Keratinocyte (primary cell): ENCODE measurements at regions not wholly inside any gene's neighbourhood (a gene's known extent, or its start where the extent isn't known, plus 50 kb on each side); places are given as distances from the start of the nearest gene placed in this dataset.

Experiments used
- DNase-seq: peaks from one replicate; pipeline ENCODE4 v3.0.0-alpha.2; 2011; ENCODE audit warnings: low read depth, missing footprints, low spot score
- FAIRE-seq: peaks from 2 replicates; lab custom pipeline; 2011; peaks lifted over from hg19 to GRCh38; lab: Jason Lieb, UNC
- H2AFZ ChIP-seq: 2 replicates; pipeline ENCODE4 v1.6.0; 2012; ENCODE audit warnings: low read length, control low read depth, inconsistent platforms; ENCODE audit not compliant: control insufficient read depth
- H3K27ac ChIP-seq: 2 replicates; pipeline ENCODE4 v1.5.1; 2011; ENCODE audit warnings: low read length; ENCODE audit not compliant: control insufficient read depth, insufficient read depth
- H3K27me3 ChIP-seq: 3 replicates; pipeline ENCODE4 v1.6.0; 2011; ENCODE audit warnings: low read length; ENCODE audit not compliant: control insufficient read depth, insufficient read depth; ENCODE audit errors: extremely low read depth
- H3K36me3 ChIP-seq, 2 experiments: 2 replicates in 1 of 2; 3 replicates in 1 of 2; pipeline ENCODE4 v1.5.1; 2011; ENCODE audit warnings: low read length in 2 of 2, mild to moderate bottlenecking in 1 of 2; ENCODE audit not compliant: control insufficient read depth in 2 of 2, insufficient read depth in 2 of 2; ENCODE audit errors: extremely low read depth in 1 of 2
- H3K4me1 ChIP-seq: 3 replicates; pipeline ENCODE4 v1.5.1; 2011; ENCODE audit warnings: low read length; ENCODE audit not compliant: control insufficient read depth, insufficient read depth; ENCODE audit errors: extremely low read depth
- H3K4me2 ChIP-seq: 3 replicates; pipeline ENCODE4 v1.6.0; 2011; ENCODE audit warnings: low read depth, low read length; ENCODE audit not compliant: control insufficient read depth, insufficient read depth; ENCODE audit errors: extremely low read depth
- H3K4me3 ChIP-seq, 3 experiments: fragments of 200-600 bp in 1 of 3; sonication (generic) in 1 of 3; 2 replicates in 2 of 3; 3 replicates in 1 of 3; pipeline ENCODE4 v1.5.1; 2011 to 2016; ENCODE audit warnings: low read length in 3 of 3, mild to moderate bottlenecking in 3 of 3, control low read depth in 2 of 3, inconsistent platforms in 1 of 3, low read depth in 1 of 3, mixed read lengths in 1 of 3, mixed run types in 1 of 3, moderate library complexity in 1 of 3; ENCODE audit not compliant: control insufficient read depth in 2 of 3, insufficient read depth in 2 of 3; ENCODE audit errors: extremely low read depth in 1 of 3
- H3K79me2 ChIP-seq: 2 replicates; pipeline ENCODE4 v1.6.0; 2012; ENCODE audit warnings: low read length; ENCODE audit not compliant: control insufficient read depth, insufficient read depth
- H3K9ac ChIP-seq: 3 replicates; pipeline ENCODE4 v1.6.0; 2011; ENCODE audit warnings: low read length; ENCODE audit not compliant: control insufficient read depth, insufficient read depth; ENCODE audit errors: extremely low read depth
- H3K9me1 ChIP-seq: 3 replicates; pipeline ENCODE4 v1.6.0; 2011; ENCODE audit warnings: low read length; ENCODE audit not compliant: control insufficient read depth, insufficient read depth; ENCODE audit errors: extremely low read depth
- H3K9me3 ChIP-seq: 2 replicates; pipeline ENCODE4 v1.5.1; 2012; ENCODE audit warnings: low read depth, low read length; ENCODE audit not compliant: control insufficient read depth
- H4K20me1 ChIP-seq: 3 replicates; pipeline ENCODE4 v1.6.0; 2011; ENCODE audit warnings: low read length; ENCODE audit not compliant: control insufficient read depth, insufficient read depth; ENCODE audit errors: extremely low read depth
- CTCF ChIP-seq, 3 experiments: IDR thresholded peaks in 1 of 3; conservative IDR thresholded peaks in 1 of 3; optimal IDR thresholded peaks in 1 of 3; 2 replicates in 2 of 3; 3 replicates in 1 of 3; pipeline versions ENCODE3 to v1.5.1; 2011; ENCODE audit warnings: low read length in 3 of 3, mild to moderate bottlenecking in 3 of 3, moderate library complexity in 2 of 3, control low read depth in 1 of 3, inconsistent platforms in 1 of 3; ENCODE audit not compliant: insufficient read depth in 2 of 3; ENCODE audit errors: extremely low read depth in 1 of 3
- EZH2 ChIP-seq: IDR thresholded peaks from one replicate; pipeline ENCODE4 v1.6.1; 2012; ENCODE audit warnings: inconsistent platforms, mild to moderate bottlenecking, low read length, moderate library complexity
- dilution Hi-C: fragments of 300-500 bp; cut with MboI; formaldehyde crosslinking; loops from one replicate; pipeline ENCODE4 v1.7.0; 2020; ENCODE audit warnings: low sequenced_read_pairs; ENCODE audit not compliant: extremely low pct_ligation_motif_present

GRCh38 chr16:86946981-86947380, 368.6 kb downstream of the FOXL1 start:
- Histone ChIP-seq H3K9me3 (peaks cover 6% of the 10 kb centered on the region), H4K20me1 (no peaks in the 10 kb centered on the region), H2AFZ (no peak overlapping the region), H3K4me2 (no peak overlapping the region), H3K27me3 (peaks cover 4% of the 10 kb centered on the region), H3K4me1 (peaks cover 5% of the 10 kb centered on the region), H3K9ac (no peak overlapping the region), H3K79me2 (no peaks in the 10 kb centered on the region), H3K36me3 (no peaks in the 10 kb centered on the region), H3K27ac (no peak overlapping the region), H3K4me3 (no peak overlapping the region), H3K9me1 (no peaks in the 10 kb centered on the region)
- FAIRE-seq (no peak), DNase-seq (no peak)
- dilution Hi-C loops = no loop called here
- no peak for TF ChIP-seq EZH2
- TF ChIP-seq CTCF (optimal IDR thresholded peaks at IDR 0.05 in 1 of 3, IDR thresholded peaks at IDR 0.05 in 1 of 3, conservative IDR thresholded peaks at IDR 0.05 in 1 of 3; ENCODE audit: extremely low read depth in 1 of 3, insufficient read depth in 2 of 3, low read length in 3 of 3) = no peak

GRCh38 chr16:86948046-86948445, 369.1 kb downstream of the C16orf95 start:
- Histone ChIP-seq H3K9me3 (peaks cover 6% of the 10 kb centered on the region), H3K27me3 (peaks cover 4% of the 10 kb centered on the region), H3K9ac (no peak overlapping the region), H4K20me1 (no peaks in the 10 kb centered on the region), H3K9me1 (no peaks in the 10 kb centered on the region), H3K4me3 (no peak overlapping the region), H3K79me2 (no peaks in the 10 kb centered on the region), H3K4me2 (no peak overlapping the region), H3K36me3 (no peaks in the 10 kb centered on the region), H3K4me1 (peaks cover 5% of the 10 kb centered on the region), H2AFZ (no peak overlapping the region), H3K27ac (no peak overlapping the region)
- FAIRE-seq (no peak), DNase-seq (no peak)
- dilution Hi-C loops = no loop called here
- no peak for TF ChIP-seq CTCF (optimal IDR thresholded peaks at IDR 0.05 in 1 of 3, IDR thresholded peaks at IDR 0.05 in 1 of 3, conservative IDR thresholded peaks at IDR 0.05 in 1 of 3; ENCODE audit: extremely low read depth in 1 of 3, insufficient read depth in 2 of 3, low read length in 3 of 3)
- no peak for TF ChIP-seq EZH2
